IMR-90 (cell line): ENCODE measurements at regions not wholly inside any gene's neighbourhood (a gene's known extent, or its start where the extent isn't known, plus 50 kb on each side); places are given as distances from the start of the nearest gene placed in this dataset.

Source experiments
- ATAC-seq: fragments of 200-7000 bp; cut with Tn5 transposase; 2 replicates; pipeline ENCODE4 v1.9.1; 2020; ENCODE audit warnings: low read depth, mild to moderate bottlenecking, moderate library complexity
- BruUV-seq: library from RNA; stranded (reverse); fragments of 400-500 nt; replicated peaks from 2 replicates; lab custom pipeline; 2021; lab: Mats Ljungman, UMichigan
- CTCF ChIA-PET: fragments of 300-600 bp; formaldehyde crosslinking; extraction: SDS; loops from one replicate; lab custom pipeline; 2021; ENCODE audit warnings: antibody characterized with exemption; lab: Yijun Ruan, JAX
- POLR2A ChIA-PET: fragments of 300-600 bp; sonication (Branson Sonifier 250); formaldehyde crosslinking; loops from one replicate; lab custom pipeline; 2022; ENCODE audit warnings: antibody characterized with exemption; ENCODE audit not compliant: unreplicated experiment; lab: Charles Lee
- DNase-seq: peaks from one replicate; pipeline ENCODE4 v3.0.0; 2013
- H2AFZ ChIP-seq: replicated peaks from 2 replicates; pipeline ENCODE3; 2013; ENCODE audit warnings: low read length, mild to moderate bottlenecking; ENCODE audit not compliant: poor library complexity
- H2AK5ac ChIP-seq: 2 replicates; pipeline ENCODE4 v1.6.1; 2013; ENCODE audit warnings: low read depth, low read length, inconsistent platforms
- H2AK9ac ChIP-seq: replicated peaks from 2 replicates; pipeline ENCODE3; 2013; ENCODE audit warnings: mild to moderate bottlenecking, low read depth, low read length, moderate library complexity; ENCODE audit not compliant: poor library complexity
- H2BK120ac ChIP-seq: 2 replicates; pipeline ENCODE4 v1.6.1; 2013; ENCODE audit warnings: low read depth, low read length, inconsistent platforms
- H2BK15ac ChIP-seq: 3 replicates; pipeline ENCODE4 v1.6.1; 2013; ENCODE audit warnings: low read depth, low read length, inconsistent platforms
- H2BK20ac ChIP-seq: 2 replicates; pipeline ENCODE4 v1.6.1; 2013; ENCODE audit warnings: low read depth, mild to moderate bottlenecking, inconsistent platforms, low read length, moderate library complexity
- H2BK5ac ChIP-seq: 2 replicates; pipeline ENCODE4 v1.6.1; 2013; ENCODE audit warnings: mild to moderate bottlenecking, low read depth, low read length, inconsistent platforms; ENCODE audit not compliant: poor library complexity, severe bottlenecking
- H3K14ac ChIP-seq: replicated peaks from 2 replicates; pipeline ENCODE4 v1.6.1; 2013; ENCODE audit warnings: low read depth, low read length, inconsistent platforms
- H3K18ac ChIP-seq: 2 replicates; pipeline ENCODE4 v1.6.1; 2013; ENCODE audit warnings: low read depth, low read length, control low read depth
- H3K23ac ChIP-seq: 2 replicates; pipeline ENCODE4 v1.6.1; 2013; ENCODE audit warnings: low read depth, low read length, inconsistent platforms
- H3K27ac ChIP-seq: 2 replicates; pipeline ENCODE4 v1.5.1; 2013; ENCODE audit warnings: mild to moderate bottlenecking, control low read depth, low read length; ENCODE audit not compliant: insufficient read depth
- H3K27me3 ChIP-seq: 2 replicates; pipeline ENCODE4 v1.6.1; 2013; ENCODE audit warnings: low read length; ENCODE audit not compliant: control insufficient read depth, insufficient read depth
- H3K36me3 ChIP-seq: 2 replicates; pipeline ENCODE4 v1.6.1; 2013; ENCODE audit warnings: low read length, mixed read lengths; ENCODE audit not compliant: control insufficient read depth, insufficient read depth
- H3K4ac ChIP-seq: 2 replicates; pipeline ENCODE4 v1.6.1; 2013; ENCODE audit warnings: low read depth, low read length, inconsistent platforms
- H3K4me1 ChIP-seq: 2 replicates; pipeline ENCODE4 v1.6.1; 2013; ENCODE audit warnings: low read length, mixed read lengths; ENCODE audit not compliant: control insufficient read depth, insufficient read depth
- H3K4me2 ChIP-seq: 2 replicates; pipeline ENCODE4 v1.6.1; 2013; ENCODE audit warnings: low read depth, mild to moderate bottlenecking, control low read depth, low read length, moderate library complexity
- H3K4me3 ChIP-seq: 2 replicates; pipeline ENCODE4 v1.5.1; 2013; ENCODE audit warnings: low read depth, mild to moderate bottlenecking, control low read depth, low read length, moderate library complexity; ENCODE audit not compliant: insufficient read depth
- H3K56ac ChIP-seq: 2 replicates; pipeline ENCODE4 v1.6.1; 2013; ENCODE audit warnings: low read length, inconsistent platforms; ENCODE audit not compliant: insufficient read depth; ENCODE audit errors: extremely low read depth
- H3K79me1 ChIP-seq, 2 experiments: 2 replicates each; pipeline ENCODE4 v1.6.1; 2013; ENCODE audit warnings: low read length in 2 of 2, inconsistent platforms in 1 of 2, low read depth in 1 of 2
- H3K9ac ChIP-seq: 2 replicates; pipeline ENCODE4 v1.6.1; 2013; ENCODE audit warnings: low read depth, low read length, control low read depth
- H3K9me1 ChIP-seq: 2 replicates; pipeline ENCODE4 v1.6.1; 2013; ENCODE audit warnings: low read length, inconsistent platforms; ENCODE audit not compliant: insufficient read depth
- H3K9me3 ChIP-seq: 2 replicates; pipeline ENCODE4 v1.6.1; 2013; ENCODE audit warnings: low read length; ENCODE audit not compliant: control insufficient read depth, insufficient read depth
- H4K20me1 ChIP-seq: 2 replicates; pipeline ENCODE4 v1.6.1; 2013; ENCODE audit warnings: low read length, inconsistent platforms; ENCODE audit not compliant: insufficient read depth
- H4K5ac ChIP-seq: 2 replicates; pipeline ENCODE4 v1.6.1; 2013; ENCODE audit warnings: mild to moderate bottlenecking, low read depth, low read length, control low read depth
- H4K8ac ChIP-seq, 2 experiments: 2 replicates each; pipeline ENCODE4 v1.6.1; 2013; ENCODE audit warnings: low read depth in 2 of 2, low read length in 2 of 2, control low read depth in 1 of 2, inconsistent platforms in 1 of 2
- H4K91ac ChIP-seq: 2 replicates; pipeline ENCODE4 v1.6.1; 2013; ENCODE audit warnings: low read depth, low read length, inconsistent platforms; ENCODE audit not compliant: insufficient read depth
- BHLHE40 ChIP-seq: fragments of 150-350 bp; IDR thresholded peaks from 2 replicates; pipeline ENCODE4 v1.6.1; 2016; ENCODE audit warnings: mild to moderate bottlenecking, low read depth, low read length
- CTCF ChIP-seq: conservative IDR thresholded peaks from 2 replicates; pipeline ENCODE4 v1.5.1; 2012; ENCODE audit warnings: mild to moderate bottlenecking, low read depth, low read length, improper control_type of control experiment
- FOS ChIP-seq: fragments of 150-350 bp; IDR thresholded peaks from 2 replicates; pipeline ENCODE4 v1.6.1; 2016; ENCODE audit warnings: low read depth, low read length
- MAFK ChIP-seq: IDR thresholded peaks from 2 replicates; pipeline ENCODE4 v1.6.1; 2012; ENCODE audit warnings: low read depth, low read length, improper control_type of control experiment
- MAZ ChIP-seq: IDR thresholded peaks from 2 replicates; pipeline ENCODE4 v1.6.1; 2012; ENCODE audit warnings: low read depth, mild to moderate bottlenecking, low read length, improper control_type of control experiment, moderate library complexity, borderline replicate concordance
- NFE2L2 ChIP-seq: fragments of 150-350 bp; IDR thresholded peaks from 2 replicates; pipeline ENCODE4 v1.6.1; 2016; ENCODE audit warnings: low read depth, mild to moderate bottlenecking, low read length
- POLR2A ChIP-seq: IDR thresholded peaks from 2 replicates; pipeline ENCODE4 v1.6.1; 2012; ENCODE audit warnings: mild to moderate bottlenecking, low read depth, low read length
- RAD21 ChIP-seq: IDR thresholded peaks from 2 replicates; pipeline ENCODE4 v1.6.1; 2012; ENCODE audit warnings: low read length, improper control_type of control experiment
- SMC3 ChIP-seq: fragments of 150-350 bp; IDR thresholded peaks from 2 replicates; pipeline ENCODE4 v1.6.1; 2016; ENCODE audit warnings: low read depth, mild to moderate bottlenecking, antibody characterized with exemption, low read length, moderate library complexity
- WGBS, 2 experiments: methylation state at CpG; one replicate each; pipeline versions ENCODE4 v1.1.5 to v1.1.7; 2013; ENCODE audit warnings: missing lambda C conversion rate in 2 of 2; ENCODE audit not compliant: insufficient read length in 1 of 2; ENCODE audit errors: extremely low coverage in 2 of 2; 5-methylcytosine and 5-hydroxymethylcytosine counted together
- dilution Hi-C: fragments of 300-500 bp; cut with HindIII; formaldehyde crosslinking; loops from one replicate; pipeline ENCODE4 v1.14.3; 2018; ENCODE audit warnings: low sequenced_read_pairs; ENCODE audit not compliant: unreplicated experiment
- in situ Hi-C: fragments of 300-500 bp; cut with MboI; formaldehyde crosslinking; loops from 3 replicates; pipeline ENCODE4 v1.14.3; 2019; ENCODE audit warnings: low sequenced_read_pairs, inconsistent platforms, mixed read lengths
- intact Hi-C: fragments of 100-400 bp; cut with micrococcal nuclease; formaldehyde crosslinking; loops from 2 replicates; pipeline ENCODE4 v1.10.0; 2022

- H3K4me2 ChIP-seq, result no peak overlapping the region
- no peak overlapping the region for H4K5ac ChIP-seq
- no peaks in the 10 kb centered on the region for H3K4me1 ChIP-seq
- CTCF ChIA-PET, result no interaction called here
- no peak overlapping the region for H2AK9ac ChIP-seq
- H4K8ac ChIP-seq, result no peak overlapping the region
- dilution Hi-C loops (no loop called here), in situ Hi-C loops (no loop called here), intact Hi-C loops (no loop called here)
- no peak overlapping the region for H3K4ac ChIP-seq
- H2BK5ac ChIP-seq, result no peak overlapping the region
- no peak overlapping the region for H3K14ac ChIP-seq
- peaks cover 5% of the 10 kb centered on the region for H3K27me3 ChIP-seq
- H3K23ac ChIP-seq, result no peak overlapping the region
- no peak overlapping the region for H2AFZ ChIP-seq
- H3K9me1 ChIP-seq, result no peaks in the 10 kb centered on the region
- no peak overlapping the region for H3K27ac ChIP-seq
- no peak overlapping the region for H2AK5ac ChIP-seq
- no peak overlapping the region for H3K56ac ChIP-seq
- H3K9me3 ChIP-seq, result peaks cover 5% of the 10 kb centered on the region; the same call in 1 of the 2 replicates
- no peak overlapping the region for H2BK120ac ChIP-seq
- DNase-seq, result no peak
- H3K36me3 ChIP-seq, result no peaks in the 10 kb centered on the region
- H2BK15ac ChIP-seq, result no peak overlapping the region
- BruUV-seq, result no TSS peak
- WGBS, 2 experiments, result 20% methylated on average over 1 of the region's 3 CpGs; no CpG with 5 or more reads in 1 of the 2 experiments
- no peak overlapping the region for H3K4me3 ChIP-seq
- H2BK20ac ChIP-seq, result no peak overlapping the region
- TF ChIP-seq BHLHE40 (no peak), RAD21 (no peak), NFE2L2 (no peak), POLR2A (no peak), MAZ (no peak), FOS (no peak), SMC3 (no peak), CTCF (no peak), MAFK (no peak)
- no peak for ATAC-seq
- POLR2A ChIA-PET, result no interaction called here
- H4K20me1 ChIP-seq, result no peaks in the 10 kb centered on the region
- no peak overlapping the region for H3K18ac ChIP-seq
- no peak overlapping the region for H4K91ac ChIP-seq
- H3K9ac ChIP-seq, result no peak overlapping the region
- H3K79me1 ChIP-seq, result no peaks in the 10 kb centered on the region
These were observed 131.3 kb downstream of the WDR11 start for GRCh38 chr10:120982507-120982906.
